Natural killer cell (primary cell): ENCODE measurements at regions not wholly inside any gene's neighbourhood (a gene's known extent, or its start where the extent isn't known, plus 50 kb on each side); places are given as distances from the start of the nearest gene placed in this dataset.

Experiments used
- ATAC-seq, 3 donors: fragments of 150-1000 bp in 2 of 3; fragments of 200-7000 bp in 1 of 3; cut with Tn5 transposase; 1 replicate in 1 of 3; 2 replicates in 2 of 3; pipeline ENCODE4 v1.10.0; 2021; ENCODE audit warnings: mild to moderate bottlenecking in 2 of 3, moderate library complexity in 2 of 3
- DNase-seq, 2 donors: peaks; one replicate each; pipeline versions ENCODE4 v3.0.0 to v3.0.0-alpha.2; 2013 to 2021; ENCODE audit warnings: mixed read lengths in 1 of 2
- H3K27ac ChIP-seq: one replicate; pipeline ENCODE4 v1.5.1; 2013; ENCODE audit warnings: mild to moderate bottlenecking, low read length
- H3K27me3 ChIP-seq: one replicate; pipeline ENCODE4 v1.6.1; 2013; ENCODE audit warnings: low read length; ENCODE audit not compliant: control insufficient read depth, insufficient read depth
- H3K36me3 ChIP-seq: one replicate; pipeline ENCODE4 v1.6.1; 2013; ENCODE audit warnings: low read length; ENCODE audit not compliant: control insufficient read depth, insufficient read depth
- H3K4me1 ChIP-seq: one replicate; pipeline ENCODE4 v1.6.1; 2013; ENCODE audit warnings: low read length; ENCODE audit not compliant: control insufficient read depth, insufficient read depth
- H3K4me3 ChIP-seq: one replicate; pipeline ENCODE4 v1.5.1; 2013; ENCODE audit warnings: low read length
- H3K9me3 ChIP-seq: one replicate; pipeline ENCODE4 v1.6.1; 2013; ENCODE audit warnings: low read length; ENCODE audit not compliant: control insufficient read depth, insufficient read depth
- H3K27ac Mint-ChIP-seq, 2 donors: one replicate each; pipeline ENCODE4 v1.8.0; 2022; ENCODE audit warnings: mild to moderate bottlenecking in 2 of 2, mixed read lengths in 2 of 2, moderate library complexity in 1 of 2
- H3K27me3 Mint-ChIP-seq, 2 donors: one replicate each; pipeline ENCODE4 v1.8.0; 2022; ENCODE audit warnings: low read depth in 2 of 2, mixed read lengths in 2 of 2
- H3K36me3 Mint-ChIP-seq: one replicate; pipeline ENCODE4 v1.8.0; 2022; ENCODE audit warnings: mixed read lengths
- H3K4me1 Mint-ChIP-seq, 2 donors: one replicate each; pipeline ENCODE4 v1.8.0; 2022; ENCODE audit warnings: mixed read lengths in 2 of 2
- H3K4me3 Mint-ChIP-seq: one replicate; pipeline ENCODE4 v1.8.0; 2022; ENCODE audit warnings: mild to moderate bottlenecking, moderate library complexity, mixed read lengths
- H3K9me3 Mint-ChIP-seq, 2 donors: one replicate each; pipeline ENCODE4 v1.8.0; 2022; ENCODE audit warnings: mixed read lengths in 2 of 2
- WGBS: methylation state at CpG from one replicate; pipeline ENCODE4 v1.1.7; 2013; ENCODE audit warnings: missing lambda C conversion rate; ENCODE audit not compliant: insufficient coverage; 5-methylcytosine and 5-hydroxymethylcytosine counted together
- intact Hi-C: fragments of 100-400 bp; cut with micrococcal nuclease; formaldehyde crosslinking; loops from one replicate; pipeline ENCODE4 v1.14.2; 2022
- TF ChIP-seq, protein P1 (sequence below): fragments of 200-600 bp; IDR thresholded peaks from one replicate; pipeline ENCODE4 v1.8.0; 2022; ENCODE audit warnings: antibody characterized with exemption

DNA sequence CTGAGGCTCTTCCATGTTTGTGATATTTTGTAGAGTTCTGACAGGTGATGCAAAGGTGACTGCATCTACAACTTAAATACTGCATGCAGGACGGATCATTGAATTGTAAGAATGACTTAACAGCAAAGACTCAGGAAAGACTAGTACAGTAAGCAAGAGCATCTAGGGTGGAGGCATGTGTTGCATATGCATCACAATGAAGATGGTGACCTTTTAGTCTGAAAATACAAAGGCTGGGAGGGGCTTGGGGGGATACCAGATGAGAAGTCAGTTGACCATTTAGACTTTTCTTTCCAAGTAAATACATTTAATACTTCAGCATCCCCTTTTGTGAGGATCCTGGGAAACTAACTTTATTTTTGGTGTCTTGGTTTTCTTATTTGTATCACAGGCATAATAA is 145.5 kb downstream of the NUF2 start:
- WGBS: 79% methylated on average over 1 of the region's 1 CpG
- Histone ChIP-seq H3K27me3 (no peaks in the 10 kb centered on the region), H3K36me3 (no peaks in the 10 kb centered on the region), H3K27ac (no peak overlapping the region), H3K9me3 (no peaks in the 10 kb centered on the region), H3K4me1 (no peaks in the 10 kb centered on the region), H3K4me3 (no peak overlapping the region)
- H3K4me1 Mint-ChIP-seq: no peaks in the 10 kb centered on the region
- H3K27ac Mint-ChIP-seq: no peak overlapping the region
- no peak for ATAC-seq
- no peaks in the 10 kb centered on the region for H3K36me3 Mint-ChIP-seq
- H3K9me3 Mint-ChIP-seq: peaks cover 2 to 3% of the 10 kb centered on the region in 2 donors
- TF ChIP-seq, protein P1, sequence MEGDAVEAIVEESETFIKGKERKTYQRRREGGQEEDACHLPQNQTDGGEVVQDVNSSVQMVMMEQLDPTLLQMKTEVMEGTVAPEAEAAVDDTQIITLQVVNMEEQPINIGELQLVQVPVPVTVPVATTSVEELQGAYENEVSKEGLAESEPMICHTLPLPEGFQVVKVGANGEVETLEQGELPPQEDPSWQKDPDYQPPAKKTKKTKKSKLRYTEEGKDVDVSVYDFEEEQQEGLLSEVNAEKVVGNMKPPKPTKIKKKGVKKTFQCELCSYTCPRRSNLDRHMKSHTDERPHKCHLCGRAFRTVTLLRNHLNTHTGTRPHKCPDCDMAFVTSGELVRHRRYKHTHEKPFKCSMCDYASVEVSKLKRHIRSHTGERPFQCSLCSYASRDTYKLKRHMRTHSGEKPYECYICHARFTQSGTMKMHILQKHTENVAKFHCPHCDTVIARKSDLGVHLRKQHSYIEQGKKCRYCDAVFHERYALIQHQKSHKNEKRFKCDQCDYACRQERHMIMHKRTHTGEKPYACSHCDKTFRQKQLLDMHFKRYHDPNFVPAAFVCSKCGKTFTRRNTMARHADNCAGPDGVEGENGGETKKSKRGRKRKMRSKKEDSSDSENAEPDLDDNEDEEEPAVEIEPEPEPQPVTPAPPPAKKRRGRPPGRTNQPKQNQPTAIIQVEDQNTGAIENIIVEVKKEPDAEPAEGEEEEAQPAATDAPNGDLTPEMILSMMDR: no peak
- DNase-seq: no peak
- intact Hi-C loops: no loop called here
- H3K4me3 Mint-ChIP-seq: no peak overlapping the region
- peaks cover 0 to 2% of the 10 kb centered on the region in 2 donors for H3K27me3 Mint-ChIP-seq

DNA sequence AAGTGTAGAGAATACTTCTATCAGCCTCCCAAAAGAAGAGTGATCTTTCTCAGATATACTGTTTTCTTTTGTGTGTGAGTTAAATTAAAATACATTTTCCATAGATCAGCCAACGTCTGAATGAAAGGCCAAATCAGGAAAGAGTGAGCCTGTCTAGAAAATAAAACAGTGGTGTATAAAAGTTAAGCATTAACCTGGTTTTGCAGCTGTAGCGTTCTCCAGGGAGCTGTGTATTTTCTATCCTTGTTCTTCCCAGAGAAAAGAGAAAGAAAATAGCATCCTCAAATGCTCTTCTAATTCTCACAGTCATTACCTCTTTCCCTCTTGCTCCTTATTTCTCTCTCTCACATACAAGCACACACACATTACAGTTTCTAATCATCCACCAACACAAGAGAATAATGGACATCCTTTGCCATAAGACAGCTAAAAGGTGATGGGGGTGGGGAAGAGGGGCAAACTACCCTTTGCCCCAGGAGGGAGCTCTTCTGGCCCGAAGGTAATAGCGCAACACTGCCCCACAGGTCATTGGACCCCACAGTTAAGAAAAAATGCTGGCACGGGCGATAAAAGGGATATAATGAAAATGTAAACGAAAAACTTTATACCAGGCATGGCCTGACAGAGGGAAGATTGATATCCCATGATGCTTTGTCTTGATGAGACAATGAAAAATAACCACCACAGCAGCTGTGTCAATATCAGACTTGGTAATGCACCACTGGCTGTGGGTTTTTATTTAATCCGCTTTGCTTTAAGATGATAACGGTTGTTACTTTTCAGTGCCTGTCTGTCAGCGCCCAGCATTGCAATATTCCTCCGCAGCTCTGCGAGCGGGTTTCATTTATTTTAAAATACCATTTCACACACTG is 150.3 kb downstream of the NUF2 start:
- ATAC-seq: no peak
- H3K4me1 ChIP-seq: no peaks in the 10 kb centered on the region
- no peak overlapping the region for H3K27ac ChIP-seq
- peaks cover 2 to 3% of the 10 kb centered on the region in 2 donors for H3K9me3 Mint-ChIP-seq
- H3K27me3 ChIP-seq: no peaks in the 10 kb centered on the region
- H3K4me3 Mint-ChIP-seq: no peak overlapping the region
- H3K36me3 Mint-ChIP-seq: no peaks in the 10 kb centered on the region
- intact Hi-C loops: no loop called here
- no peaks in the 10 kb centered on the region for H3K9me3 ChIP-seq
- no peaks in the 10 kb centered on the region for H3K27me3 Mint-ChIP-seq
- WGBS: 90% methylated on average over 10 of the region's 13 CpGs
- no peaks in the 10 kb centered on the region for H3K4me1 Mint-ChIP-seq
- no peak for DNase-seq
- TF ChIP-seq, protein P1: no peak
- no peak overlapping the region for H3K27ac Mint-ChIP-seq
- H3K36me3 ChIP-seq: no peaks in the 10 kb centered on the region
- H3K4me3 ChIP-seq: no peak overlapping the region

DNA sequence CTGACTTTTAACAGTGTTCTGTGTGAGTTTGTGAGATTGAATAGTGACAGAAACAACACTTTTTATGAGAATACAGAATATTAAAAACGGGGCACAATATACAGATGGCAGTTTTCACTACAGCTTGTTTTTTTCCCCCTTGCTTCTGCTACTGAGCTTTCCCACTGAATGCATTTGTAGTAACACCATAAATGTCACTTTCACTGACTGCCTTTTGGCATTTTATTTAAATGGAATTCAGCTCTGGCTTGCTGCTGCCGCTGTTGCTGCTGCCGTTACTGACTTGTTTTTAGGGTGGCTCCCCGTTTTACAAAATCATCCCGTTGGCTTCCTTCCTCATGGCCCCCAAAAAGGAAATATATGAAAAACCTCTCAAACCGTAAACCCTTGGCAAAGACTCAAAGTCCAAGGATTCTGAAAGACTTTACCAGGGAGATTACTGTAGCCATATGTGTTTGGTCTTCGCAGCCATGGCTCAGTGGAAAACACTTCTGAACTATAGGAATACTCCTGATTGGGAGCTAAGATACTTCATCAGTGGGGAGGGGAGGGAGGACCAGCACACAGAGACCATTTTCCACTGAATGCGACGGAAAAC is 151.0 kb downstream of the NUF2 start:
- H3K27ac Mint-ChIP-seq: no peak overlapping the region
- no peaks in the 10 kb centered on the region for H3K36me3 Mint-ChIP-seq
- no peaks in the 10 kb centered on the region for H3K27me3 Mint-ChIP-seq
- TF ChIP-seq, protein P1: no peak
- Histone ChIP-seq H3K9me3 (no peaks in the 10 kb centered on the region), H3K4me3 (no peak overlapping the region), H3K27me3 (no peaks in the 10 kb centered on the region), H3K27ac (no peak overlapping the region), H3K36me3 (no peaks in the 10 kb centered on the region), H3K4me1 (no peaks in the 10 kb centered on the region)
- no peaks in the 10 kb centered on the region for H3K4me1 Mint-ChIP-seq
- 78% methylated on average over 9 of the region's 9 CpGs for WGBS
- peaks cover 3% of the 10 kb centered on the region in 2 donors for H3K9me3 Mint-ChIP-seq
- intact Hi-C loops: no loop called here
- no peak for ATAC-seq
- no peak overlapping the region for H3K4me3 Mint-ChIP-seq
- DNase-seq: no peak
